Cardiac septum (tissue), 1 donor: ENCODE measurements at regions not wholly inside any gene's neighbourhood (a gene's known extent, or its start where the extent isn't known, plus 50 kb on each side); places are given as distances from the start of the nearest gene placed in this dataset.

Experiments used
- DNase-seq: peaks from one replicate; pipeline ENCODE4 v3.0.0-alpha.2; 2020; ENCODE audit warnings: low spot score
- intact Hi-C: fragments of 100-400 bp; cut with DNase I; formaldehyde crosslinking; loops from one replicate; pipeline ENCODE4 v1.14.0; 2022
- donor health status: DM: no; HTN: no; CAD: no.

DNA sequence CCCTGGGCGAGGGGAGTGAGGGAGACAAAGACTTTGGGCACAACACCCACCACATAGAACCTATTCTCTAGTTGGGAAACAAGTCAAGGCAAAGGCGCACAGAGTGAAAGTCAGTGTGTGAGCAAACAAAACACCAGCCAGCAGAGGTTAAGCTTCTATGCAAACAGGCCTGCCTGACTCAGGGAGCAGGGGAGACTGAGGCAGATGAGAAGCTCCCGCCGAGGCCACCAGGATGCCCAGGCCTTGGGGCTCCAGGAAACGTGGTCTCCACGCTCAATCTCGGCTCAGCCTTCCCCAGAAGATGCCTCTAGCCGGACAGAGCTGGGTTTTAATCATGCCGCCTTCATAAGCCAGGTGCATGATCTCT lies 74.1 kb upstream of the KCNMA1 start:
- intact Hi-C loops: loop anchor here (2.0 kb wide), 1 partner anchor 539 kb away; no protein-coding TSS in a partner anchor
- DNase-seq: no peak

DNA sequence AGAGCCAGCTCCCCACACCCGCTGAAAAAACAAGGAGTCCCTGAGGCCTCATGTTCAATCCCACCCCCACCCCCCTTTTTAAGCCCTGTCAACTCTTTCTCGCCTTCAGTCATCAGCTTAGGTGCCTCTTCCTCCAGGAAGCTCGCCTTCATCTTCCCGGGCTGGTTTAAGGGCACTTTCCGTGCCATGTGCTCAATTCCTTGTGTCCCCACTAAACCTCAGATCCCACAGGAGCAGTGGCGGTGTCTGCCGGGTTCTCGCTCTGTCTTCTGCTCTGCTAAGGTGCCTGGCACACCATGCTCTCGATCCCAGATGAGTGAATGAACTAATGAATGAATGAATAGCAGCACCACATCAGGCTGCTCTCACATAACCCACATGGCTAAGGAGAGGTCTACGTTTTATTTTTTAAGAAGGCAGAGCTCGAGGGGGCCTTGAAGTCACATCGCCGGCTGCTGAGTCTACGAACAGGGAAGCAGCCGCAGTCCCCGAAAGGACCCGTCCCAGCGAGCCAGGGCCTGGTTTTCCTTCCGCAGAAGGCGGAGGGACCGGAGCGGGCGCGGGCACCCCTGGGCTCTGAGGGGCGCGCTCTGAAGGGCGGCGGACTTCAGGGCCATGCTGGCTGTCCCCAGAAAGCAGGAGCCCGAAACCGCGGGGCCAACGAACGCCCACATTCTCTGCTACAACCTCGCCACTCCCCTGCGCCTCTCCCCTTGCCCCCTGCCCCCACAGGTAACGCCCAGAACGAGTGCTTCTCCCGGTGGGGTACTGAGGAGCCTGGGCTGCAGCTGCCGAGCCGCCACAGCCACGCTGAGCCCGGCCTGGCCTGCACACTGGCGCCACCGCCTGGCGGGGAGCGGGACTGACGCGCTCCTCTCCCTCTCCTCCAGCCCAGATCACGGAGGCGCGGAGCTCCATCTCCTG lies 73.4 kb upstream of the KCNMA1 start:
- DNase-seq: peak; percentile 88
- intact Hi-C loops: loop anchor here (2.0 kb wide), 1 partner anchor 538 kb away; no protein-coding TSS in a partner anchor

DNA sequence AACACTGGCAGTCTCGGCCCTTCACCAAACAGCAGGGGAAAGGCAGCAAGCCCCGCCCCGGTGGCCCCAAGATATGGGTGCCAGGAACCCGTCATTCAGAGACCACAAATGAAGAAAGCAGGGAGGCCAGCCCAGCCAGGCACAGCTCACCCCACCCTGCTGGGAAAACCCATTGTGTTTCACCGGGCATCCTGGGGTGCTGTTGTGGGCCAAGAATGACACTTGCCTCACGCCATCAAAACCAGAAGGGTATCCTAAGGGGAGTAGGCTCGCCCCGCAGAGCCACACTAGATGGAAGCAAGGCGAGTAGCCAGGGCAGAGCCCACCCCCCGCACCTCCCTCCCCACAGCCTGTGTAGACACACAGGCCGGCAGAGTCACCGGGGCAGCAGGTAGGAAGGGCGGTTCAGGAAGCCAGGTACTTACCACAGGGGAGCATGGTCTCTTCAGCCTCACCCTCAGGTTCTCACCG lies 72.5 kb upstream of the KCNMA1 start:
- intact Hi-C loops: loop anchor here (2.0 kb wide), 1 partner anchor 537 kb away; no protein-coding TSS in a partner anchor
- no peak for DNase-seq

DNA sequence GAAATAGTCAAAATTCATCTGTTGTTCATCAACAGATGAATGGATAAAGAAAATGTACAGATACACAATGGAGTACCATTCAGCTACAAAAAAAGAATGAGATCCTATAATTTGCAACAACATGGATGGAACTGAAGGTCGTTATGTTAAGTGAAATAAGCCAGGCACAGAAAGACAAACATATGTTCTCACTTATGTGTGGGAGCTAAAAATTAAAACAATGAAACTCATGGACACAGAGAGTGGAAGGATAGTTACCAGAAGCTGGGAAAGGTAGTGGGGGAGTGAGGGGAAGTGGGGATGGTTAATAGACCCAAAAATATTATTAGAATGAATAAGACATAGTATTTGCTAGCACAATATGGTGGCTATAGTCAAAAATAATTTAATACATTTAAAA lies 70.0 kb upstream of the KCNMA1 start:
- no peak for DNase-seq
- intact Hi-C loops: no loop called here

DNA sequence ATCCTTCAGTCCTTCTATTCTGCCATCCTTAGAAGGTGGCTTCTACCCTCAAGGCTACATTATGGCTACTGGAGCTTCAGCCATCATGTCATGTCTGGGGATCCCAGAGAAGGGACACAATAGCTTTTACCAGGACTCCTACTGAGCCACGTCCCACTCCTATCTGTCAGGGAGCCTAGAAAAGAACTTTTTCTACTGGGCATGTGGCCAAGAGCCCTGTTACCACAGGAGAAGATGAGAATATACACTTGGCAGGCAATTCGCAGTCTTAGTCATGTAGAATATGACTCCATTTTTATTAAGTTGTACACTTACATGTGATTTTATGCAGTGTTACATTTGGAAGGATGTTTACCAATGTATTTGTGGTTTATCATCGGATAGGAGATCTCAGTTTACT lies 64.6 kb upstream of the KCNMA1 start:
- no peak for DNase-seq

DNA sequence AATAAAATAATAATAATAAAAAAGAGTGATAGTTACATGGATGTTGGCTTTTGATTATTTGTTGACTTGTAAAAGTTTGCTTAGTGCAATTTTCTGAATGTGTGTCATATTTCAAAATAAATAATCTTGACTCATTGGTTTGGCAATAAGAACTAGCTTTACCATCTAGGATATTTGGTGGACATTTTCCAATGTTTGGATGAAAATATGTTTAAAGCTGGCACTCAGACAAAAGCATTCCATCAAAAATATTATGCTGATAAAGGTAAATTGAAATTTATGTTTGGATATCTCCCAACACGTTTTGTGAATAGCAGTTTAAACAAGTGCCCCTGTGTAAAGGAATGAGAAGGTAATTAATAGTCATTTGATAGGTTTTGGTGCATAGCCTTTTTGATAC lies 62.5 kb upstream of the KCNMA1 start:
- intact Hi-C loops: no loop called here
- no peak for DNase-seq

More for the DNA sequence above, 64.6 kb upstream of the KCNMA1 start:
- intact Hi-C loops: no loop called here

DNA sequence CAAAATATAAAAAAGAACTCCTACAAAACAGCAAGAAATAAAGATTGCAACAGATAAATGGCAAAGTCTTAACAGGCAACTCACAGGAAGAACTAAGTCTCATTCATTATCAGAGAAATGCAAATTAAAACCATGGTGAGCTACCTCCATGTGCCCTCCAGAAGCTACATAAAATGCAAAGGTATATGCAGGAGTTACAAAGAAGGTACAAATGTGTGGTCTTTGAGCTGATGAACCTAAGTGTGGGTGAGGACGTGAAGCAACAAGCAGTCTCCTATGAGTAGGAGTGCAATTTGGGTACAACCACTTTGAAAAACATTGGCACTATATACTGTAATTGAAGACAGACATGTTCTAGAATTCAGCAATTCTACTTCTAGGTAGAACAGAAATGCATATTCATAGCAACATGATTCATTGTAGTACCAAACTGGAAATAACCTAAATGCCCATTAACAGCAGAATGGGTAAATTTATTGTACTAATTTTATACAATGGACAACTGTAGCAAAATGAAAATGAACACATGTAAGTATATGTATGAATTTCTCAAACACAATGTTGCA lies 61.6 kb upstream of the KCNMA1 start:
- intact Hi-C loops: no loop called here
- DNase-seq: no peak

DNA sequence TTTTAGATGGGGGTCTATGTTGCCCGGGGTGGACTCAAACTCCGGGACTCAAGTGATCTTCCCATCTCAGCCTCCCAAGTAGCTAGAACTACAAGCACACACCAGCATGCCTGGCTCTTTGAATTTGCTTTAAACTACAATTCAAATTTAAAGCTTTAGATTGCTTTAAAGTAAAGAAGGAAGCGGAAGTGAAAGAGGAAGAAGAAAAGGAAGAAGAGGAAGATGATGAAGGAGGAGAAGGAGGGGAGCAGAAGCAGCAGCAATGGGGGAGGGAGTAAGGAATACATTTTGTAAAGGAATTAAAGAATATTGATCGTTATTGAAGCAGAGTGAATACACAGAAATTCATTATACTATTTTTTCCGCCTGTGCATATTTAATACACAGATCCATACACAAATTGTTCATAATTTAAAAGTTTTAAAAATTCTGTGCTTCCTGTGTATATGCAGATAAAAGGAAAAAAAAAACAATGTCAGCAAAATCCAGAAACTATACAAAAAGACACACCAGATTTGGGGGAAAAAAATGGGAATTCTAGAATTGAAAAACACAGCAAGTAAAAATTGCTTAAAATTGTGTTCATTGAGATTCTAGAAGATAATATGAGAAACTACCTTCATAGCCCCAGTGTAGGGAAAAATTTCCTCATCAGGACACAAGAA lies 60.8 kb upstream of the KCNMA1 start:
- no peak for DNase-seq
- intact Hi-C loops: no loop called here

DNA sequence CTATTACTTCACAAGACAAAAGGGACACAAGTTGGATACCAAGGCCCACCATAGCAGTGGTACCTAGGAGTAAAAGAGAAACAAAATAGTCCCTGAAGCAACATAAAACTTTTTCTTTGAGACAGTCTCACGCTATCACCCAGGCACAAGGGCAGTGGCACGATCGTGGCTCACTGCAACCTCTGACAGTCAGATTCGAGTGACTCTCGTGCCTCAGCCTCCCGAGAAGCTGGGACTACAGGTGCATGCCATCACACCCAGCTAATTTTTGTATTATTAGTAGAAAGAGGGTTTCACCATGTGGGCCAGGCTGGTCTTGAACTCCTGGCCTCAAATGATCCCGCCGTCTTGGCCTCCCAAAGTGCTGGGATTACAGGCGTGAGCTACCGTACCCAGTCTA lies 59.0 kb upstream of the KCNMA1 start:
- DNase-seq: no peak
- intact Hi-C loops: no loop called here

DNA sequence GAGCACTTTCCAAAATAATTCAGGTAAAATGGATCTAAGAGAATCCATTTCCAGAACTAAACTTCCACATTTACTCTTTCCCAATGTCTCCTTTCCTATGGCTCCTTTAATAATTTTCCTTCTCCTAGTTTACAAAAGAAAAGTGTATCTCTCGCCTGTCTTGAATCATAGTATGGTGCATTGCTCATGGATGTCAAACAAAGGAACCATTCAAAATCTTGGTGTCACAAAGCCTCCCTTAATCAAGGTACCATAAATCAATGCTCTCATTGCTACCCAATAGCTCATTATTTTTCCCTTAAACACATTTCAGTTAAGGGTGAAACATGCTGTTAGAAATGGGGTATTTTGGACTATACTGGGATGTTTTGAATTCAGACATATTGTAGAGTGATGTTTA lies 57.6 kb upstream of the KCNMA1 start:
- intact Hi-C loops: no loop called here
- DNase-seq: no peak

DNA sequence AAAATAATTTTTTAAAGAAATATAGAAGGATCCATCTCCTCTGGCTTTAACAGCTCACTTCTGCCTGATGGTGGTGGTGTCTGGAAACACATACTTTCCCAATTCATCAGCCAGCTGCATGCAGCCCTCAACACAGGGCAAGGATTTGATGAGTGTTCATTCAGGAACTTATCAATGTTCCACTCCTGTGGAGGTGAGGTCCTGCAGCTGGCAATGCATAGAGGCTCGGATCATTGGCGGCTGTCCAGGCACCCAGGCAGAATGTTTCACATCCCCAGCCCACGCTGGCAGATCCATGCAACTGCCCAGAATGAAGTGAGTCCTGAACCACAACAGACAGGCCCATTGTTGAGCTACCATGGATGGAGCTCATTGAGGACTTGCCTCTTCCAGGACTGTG lies 55.2 kb upstream of the KCNMA1 start:
- intact Hi-C loops: no loop called here
- no peak for DNase-seq

DNA sequence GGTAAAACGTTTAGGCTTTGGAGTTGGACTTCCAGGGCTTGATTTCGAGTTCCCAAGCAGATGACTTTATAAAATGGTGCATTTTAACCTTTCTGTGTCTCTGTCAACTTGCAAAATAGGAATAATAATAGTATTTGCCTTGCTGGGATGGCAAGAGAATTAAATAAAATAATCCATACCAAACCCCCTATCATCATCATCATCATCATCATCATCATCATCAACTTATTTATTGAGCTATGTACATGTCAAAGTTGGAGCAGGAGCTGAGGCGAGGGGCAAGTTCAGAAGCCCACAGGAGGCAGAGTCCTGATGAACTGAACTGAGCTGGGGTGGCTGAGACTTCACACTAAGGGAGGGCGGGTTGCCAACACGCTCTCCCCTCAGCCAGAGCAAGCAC lies 51.7 kb upstream of the KCNMA1 start:
- intact Hi-C loops: no loop called here
- no peak for DNase-seq

DNA sequence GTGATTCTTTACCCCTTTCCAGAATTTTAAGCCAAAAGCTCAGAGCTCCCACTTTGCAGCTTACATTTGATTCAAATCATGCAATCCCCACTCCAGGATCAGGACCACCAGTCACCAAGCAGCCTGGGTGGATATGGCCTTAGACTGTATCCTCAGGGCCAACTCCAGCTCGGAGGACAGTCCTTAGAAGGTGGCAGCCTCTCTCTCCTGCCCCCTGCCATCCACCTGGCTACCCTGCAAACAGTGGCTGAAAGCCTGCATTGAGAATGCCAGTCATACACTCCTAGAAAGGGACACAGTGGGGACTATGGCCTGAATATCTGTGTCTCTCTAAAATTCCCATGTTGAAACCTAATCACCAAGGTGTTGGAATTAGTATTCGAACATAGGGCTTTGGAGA lies 50.0 kb upstream of the KCNMA1 start:
- intact Hi-C loops: no loop called here
- no peak for DNase-seq
